Sigmoid colon (tissue), 6 donors: ENCODE measurements at regions not wholly inside any gene's neighbourhood (a gene's known extent, or its start where the extent isn't known, plus 50 kb on each side); places are given as distances from the start of the nearest gene placed in this dataset.

Experiments used
- DNase-seq: peaks from one replicate; pipeline ENCODE4 v3.0.0-alpha.2; 2019
- H3K27ac ChIP-seq, 4 donors: fragments of 200-600 bp; sonication (generic); one replicate each; pipeline ENCODE4 v1.5.1; 2016 to 2019; ENCODE audit warnings: mild to moderate bottlenecking in 1 of 4
- H3K27me3 ChIP-seq, 3 donors: fragments of 200-600 bp; sonication (generic); one replicate each; pipeline ENCODE4 v1.5.1; 2019; ENCODE audit warnings: mild to moderate bottlenecking in 1 of 3
- H3K36me3 ChIP-seq, 4 donors: fragments of 200-600 bp; sonication (generic); one replicate each; pipeline ENCODE4 v1.5.1; 2016 to 2019
- H3K4me1 ChIP-seq, 4 donors: fragments of 200-600 bp; sonication (generic); one replicate each; pipeline ENCODE4 v1.5.1; 2017 to 2019
- H3K4me3 ChIP-seq, 4 donors: fragments of 200-600 bp; sonication (generic); one replicate each; pipeline ENCODE4 v1.5.1; 2017 to 2019; ENCODE audit warnings: mild to moderate bottlenecking in 2 of 4, moderate library complexity in 1 of 4
- H3K9me3 ChIP-seq, 4 donors: fragments of 200-600 bp in 3 of 4; sonication (generic) in 3 of 4; one replicate each; pipeline versions ENCODE4 v1.5.1 to v1.6.1; 2013 to 2019
- EP300 ChIP-seq, 4 donors: sonication (generic); formaldehyde crosslinking; IDR thresholded peaks; one replicate each; pipeline ENCODE4 v1.6.1; 2017; ENCODE audit warnings: antibody characterized with exemption in 4 of 4
- POLR2A ChIP-seq, 2 donors: fragments of 450-650 bp; IDR thresholded peaks; one replicate each; pipeline ENCODE4 v1.6.1; 2016; ENCODE audit warnings: antibody characterized with exemption in 2 of 2, mild to moderate bottlenecking in 2 of 2, moderate library complexity in 2 of 2
- POLR2AphosphoS5 ChIP-seq, 4 donors: sonication (generic); formaldehyde crosslinking; IDR thresholded peaks; one replicate each; pipeline ENCODE4 v1.6.1; 2017; ENCODE audit warnings: antibody characterized with exemption in 4 of 4
- WGBS, 2 donors: extraction: QIAGEN DNeasy Blood & Tissue Kit; methylation state at CpG; one replicate each; pipeline ENCODE4 v1.1.7; 2013; 5-methylcytosine and 5-hydroxymethylcytosine counted together
- intact Hi-C: fragments of 100-400 bp; cut with DNase I; formaldehyde crosslinking; loops from one replicate; pipeline ENCODE4 v1.15.1; 2023
- TF ChIP-seq, protein P1 (sequence below), 4 experiments: fragments of 450-650 bp in 3 of 4; fragments of 200-600 bp in 1 of 4; IDR thresholded peaks; one replicate each; pipeline ENCODE4 v1.5.1; 2016 to 2019; ENCODE audit warnings: antibody characterized with exemption in 4 of 4, mild to moderate bottlenecking in 3 of 4, moderate library complexity in 2 of 4
- donor health status: healthy with polysubstance abuse.
- donor health status: healthy.

DNA sequence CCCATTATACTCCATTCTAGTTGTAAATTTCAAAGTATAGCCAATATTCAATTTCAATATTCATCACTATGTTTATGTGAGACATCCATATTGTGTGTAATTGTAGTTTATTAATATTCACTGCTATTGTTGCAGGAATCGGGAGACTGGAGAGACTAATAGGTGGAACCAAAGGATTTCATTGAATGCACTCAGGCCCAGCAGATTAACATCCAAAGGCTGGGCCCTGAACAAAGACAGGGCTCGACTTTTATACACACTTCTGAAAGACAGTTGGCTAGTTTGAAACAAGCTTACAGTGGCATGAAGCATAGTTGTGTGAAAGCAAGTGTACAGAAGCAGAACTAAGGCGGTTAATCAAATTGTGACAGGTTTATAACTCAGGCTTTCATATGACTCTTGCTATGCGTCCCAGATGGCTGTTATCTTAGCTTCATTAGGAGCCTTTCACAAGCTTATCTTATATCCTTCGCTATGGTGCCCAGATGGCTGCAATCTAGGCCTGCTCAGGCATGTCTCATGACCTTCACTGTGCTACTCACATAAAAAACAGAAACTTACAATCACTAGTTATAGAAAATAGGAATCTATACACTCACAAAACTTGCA, 1038.8 kb upstream of the EPHA6 start:
- Histone ChIP-seq H3K4me3 (no peak overlapping the region), H3K9me3 (peaks cover 0 to 5% (median 2%) of the 10 kb centered on the region in 4 donors), H3K36me3 (no peaks in the 10 kb centered on the region), H3K27ac (no peak overlapping the region), H3K27me3 (no peaks in the 10 kb centered on the region), H3K4me1 (no peaks in the 10 kb centered on the region)
- no peak for TF ChIP-seq EP300 (IDR thresholded peaks at IDR 0.05)
- no peak for TF ChIP-seq POLR2A (IDR thresholded peaks at IDR 0.05)
- TF ChIP-seq, protein P1, sequence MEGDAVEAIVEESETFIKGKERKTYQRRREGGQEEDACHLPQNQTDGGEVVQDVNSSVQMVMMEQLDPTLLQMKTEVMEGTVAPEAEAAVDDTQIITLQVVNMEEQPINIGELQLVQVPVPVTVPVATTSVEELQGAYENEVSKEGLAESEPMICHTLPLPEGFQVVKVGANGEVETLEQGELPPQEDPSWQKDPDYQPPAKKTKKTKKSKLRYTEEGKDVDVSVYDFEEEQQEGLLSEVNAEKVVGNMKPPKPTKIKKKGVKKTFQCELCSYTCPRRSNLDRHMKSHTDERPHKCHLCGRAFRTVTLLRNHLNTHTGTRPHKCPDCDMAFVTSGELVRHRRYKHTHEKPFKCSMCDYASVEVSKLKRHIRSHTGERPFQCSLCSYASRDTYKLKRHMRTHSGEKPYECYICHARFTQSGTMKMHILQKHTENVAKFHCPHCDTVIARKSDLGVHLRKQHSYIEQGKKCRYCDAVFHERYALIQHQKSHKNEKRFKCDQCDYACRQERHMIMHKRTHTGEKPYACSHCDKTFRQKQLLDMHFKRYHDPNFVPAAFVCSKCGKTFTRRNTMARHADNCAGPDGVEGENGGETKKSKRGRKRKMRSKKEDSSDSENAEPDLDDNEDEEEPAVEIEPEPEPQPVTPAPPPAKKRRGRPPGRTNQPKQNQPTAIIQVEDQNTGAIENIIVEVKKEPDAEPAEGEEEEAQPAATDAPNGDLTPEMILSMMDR (IDR thresholded peaks at IDR 0.05): no peak
- WGBS, 2 donors: 68 to 81% methylated on average over 5 of the region's 5 CpGs
- DNase-seq: no peak
- intact Hi-C loops: no loop called here

- Histone ChIP-seq H3K9me3 (no peaks in the 10 kb centered on the region), H3K27me3 (no peaks in the 10 kb centered on the region), H3K4me1 (no peaks in the 10 kb centered on the region), H3K27ac (no peak overlapping the region), H3K4me3 (no peak overlapping the region), H3K36me3 (no peaks in the 10 kb centered on the region)
- TF ChIP-seq POLR2AphosphoS5 (IDR thresholded peaks at IDR 0.05) (no peak), EP300 (IDR thresholded peaks at IDR 0.05) (no peak)
- DNase-seq: no peak
- intact Hi-C loops: no loop called here
These were observed 1032.8 kb upstream of the EPHA6 start for GRCh38 chr3:95781598-95781997.

DNA sequence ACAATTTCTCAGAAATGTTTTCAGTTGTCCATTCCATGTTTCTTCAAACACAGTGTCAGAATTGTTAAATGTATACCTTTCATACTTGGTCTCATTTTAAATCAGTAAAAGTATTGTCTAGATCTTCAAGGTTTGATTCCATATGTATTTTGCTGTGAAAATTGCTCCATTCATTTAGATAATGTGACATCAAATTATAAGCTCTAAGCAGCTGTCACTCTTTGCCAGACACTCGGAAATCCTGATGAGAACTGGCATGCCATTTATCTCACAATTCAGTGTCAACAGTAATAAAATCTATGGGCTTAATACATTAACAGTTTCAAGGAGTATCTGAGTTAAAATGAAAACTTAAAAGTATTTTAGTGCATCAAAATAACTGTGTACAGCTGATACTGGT, 1025.3 kb upstream of the EPHA6 start:
- intact Hi-C loops: no loop called here
- DNase-seq: no peak

GRCh38 chr3:95797081-95797480, 1017.3 kb upstream of the EPHA6 start:
- TF ChIP-seq, protein P1 (IDR thresholded peaks at IDR 0.05): no peak
- TF ChIP-seq POLR2AphosphoS5 (IDR thresholded peaks at IDR 0.05) (no peak), POLR2A (IDR thresholded peaks at IDR 0.05) (no peak), EP300 (IDR thresholded peaks at IDR 0.05) (no peak)
- Histone ChIP-seq H3K27ac (no peak overlapping the region), H3K4me3 (no peak overlapping the region), H3K27me3 (no peaks in the 10 kb centered on the region), H3K9me3 (no peaks in the 10 kb centered on the region), H3K4me1 (no peaks in the 10 kb centered on the region), H3K36me3 (no peaks in the 10 kb centered on the region)
- DNase-seq: no peak
- WGBS, 2 donors: 70 to 86% methylated on average over 3 of the region's 3 CpGs
- intact Hi-C loops: no loop called here

More for the DNA sequence above, 1025.3 kb upstream of the EPHA6 start:
- H3K27me3 ChIP-seq: no peaks in the 10 kb centered on the region
- no peaks in the 10 kb centered on the region for H3K36me3 ChIP-seq
- no peaks in the 10 kb centered on the region for H3K4me1 ChIP-seq
- TF ChIP-seq POLR2A (IDR thresholded peaks at IDR 0.05) (no peak), POLR2AphosphoS5 (IDR thresholded peaks at IDR 0.05) (no peak), EP300 (IDR thresholded peaks at IDR 0.05) (no peak)
- TF ChIP-seq, protein P1 (IDR thresholded peaks at IDR 0.05): no peak
- 41 to 76% methylated on average over 1 of the region's 1 CpG for WGBS, 2 donors
- H3K4me3 ChIP-seq: no peak overlapping the region
- no peak overlapping the region for H3K27ac ChIP-seq
- H3K9me3 ChIP-seq: no peaks in the 10 kb centered on the region

- no peak for TF ChIP-seq EP300 (IDR thresholded peaks at IDR 0.05)
- TF ChIP-seq, protein P1 (IDR thresholded peaks at IDR 0.05): no peak
- no peak for TF ChIP-seq POLR2A (IDR thresholded peaks at IDR 0.05)
- TF ChIP-seq POLR2AphosphoS5 (IDR thresholded peaks at IDR 0.05): no peak
- H3K27me3 ChIP-seq: no peaks in the 10 kb centered on the region
- no peaks in the 10 kb centered on the region for H3K4me1 ChIP-seq
- H3K36me3 ChIP-seq: no peaks in the 10 kb centered on the region
- H3K4me3 ChIP-seq: no peak overlapping the region
- no peaks in the 10 kb centered on the region for H3K9me3 ChIP-seq
- WGBS, 2 donors: 92% methylated on average over 1 of the region's 1 CpG
- intact Hi-C loops: no loop called here
- DNase-seq: no peak
- no peak overlapping the region for H3K27ac ChIP-seq
These were observed 1015.8 kb upstream of the EPHA6 start for GRCh38 chr3:95798628-95799027.
